Caco-2 (cell line): ENCODE measurements at regions not wholly inside any gene's neighbourhood (a gene's known extent, or its start where the extent isn't known, plus 50 kb on each side); places are given as distances from the start of the nearest gene placed in this dataset.
A peak's percentile ranks its signal among the peaks of the same experiment; 100 is the strongest.

Source experiments
- BruUV-seq: library from RNA; stranded (reverse); fragments of 400-500 nt; replicated peaks from 2 replicates; lab custom pipeline; 2021; lab: Mats Ljungman, UMichigan
- CTCF ChIA-PET: fragments of 300-600 bp; sonication (Branson Sonifier 250); formaldehyde crosslinking; loops from one replicate; lab custom pipeline; 2022; ENCODE audit warnings: antibody characterized with exemption; lab: Charles Lee
- POLR2A ChIA-PET: fragments of 300-600 bp; sonication (Branson Sonifier 250); formaldehyde crosslinking; loops from one replicate; lab custom pipeline; 2022; ENCODE audit warnings: antibody characterized with exemption; lab: Charles Lee
- DNase-seq, 2 experiments: peaks; one replicate each; pipeline versions ENCODE4 v3.0.0 to v3.0.0-alpha.2; 2020 to 2022
- H3K27me3 ChIP-seq: replicated peaks from 2 replicates; pipeline ENCODE4 v1.6.0; 2011; ENCODE audit warnings: low read length; ENCODE audit not compliant: control insufficient read depth, insufficient read depth
- H3K36me3 ChIP-seq: 2 replicates; pipeline ENCODE4 v1.5.1; 2011; ENCODE audit warnings: low read length; ENCODE audit not compliant: control insufficient read depth, insufficient read depth
- H3K4me1 ChIP-seq: fragments of 250-450 bp; sonication (Bioruptor Pico); 2 replicates; pipeline ENCODE4 v1.5.1; 2020; ENCODE audit warnings: mild to moderate bottlenecking
- H3K4me3 ChIP-seq: 2 replicates; pipeline ENCODE4 v1.5.1; 2011; ENCODE audit warnings: low read depth, mild to moderate bottlenecking, control low read depth, low read length
- H3K9me3 ChIP-seq: fragments of 250-450 bp; sonication (Bioruptor Pico); 2 replicates; pipeline ENCODE4 v1.5.1; 2020; ENCODE audit warnings: mild to moderate bottlenecking, moderate library complexity
- H3K27ac Mint-ChIP-seq: one replicate; pipeline ENCODE4 v1.8.0; 2022; ENCODE audit warnings: mixed read lengths; ENCODE audit not compliant: unreplicated experiment
- H3K27me3 Mint-ChIP-seq: one replicate; pipeline ENCODE4 v1.8.0; 2022; ENCODE audit warnings: mixed read lengths; ENCODE audit not compliant: insufficient read depth, unreplicated experiment
- H3K36me3 Mint-ChIP-seq: one replicate; pipeline ENCODE4 v1.8.0; 2022; ENCODE audit warnings: mild to moderate bottlenecking, mixed read lengths; ENCODE audit not compliant: insufficient read depth, unreplicated experiment
- H3K4me1 Mint-ChIP-seq: one replicate; pipeline ENCODE4 v1.8.0; 2022; ENCODE audit warnings: low read depth, mixed read lengths; ENCODE audit not compliant: unreplicated experiment
- H3K4me3 Mint-ChIP-seq: one replicate; pipeline ENCODE4 v1.8.0; 2022; ENCODE audit warnings: mild to moderate bottlenecking, moderate library complexity, mixed read lengths; ENCODE audit not compliant: unreplicated experiment
- H3K9me3 Mint-ChIP-seq: one replicate; pipeline ENCODE4 v1.8.0; 2022; ENCODE audit warnings: mixed read lengths; ENCODE audit not compliant: unreplicated experiment
- CTCF ChIP-seq, 2 experiments: fragments of 200-600 bp in 1 of 2; IDR thresholded peaks; 1 replicate in 1 of 2; 2 replicates in 1 of 2; pipeline versions ENCODE4 v1.5.1 to v1.8.0; 2011 to 2022; ENCODE audit warnings: antibody characterized with exemption in 1 of 2, control low read depth in 1 of 2, inconsistent platforms in 1 of 2, low read depth in 1 of 2, low read length in 1 of 2, mild to moderate bottlenecking in 1 of 2, moderate library complexity in 1 of 2; ENCODE audit not compliant: insufficient read depth in 1 of 2, severe bottlenecking in 1 of 2, unreplicated experiment in 1 of 2
- intact Hi-C: fragments of 100-400 bp; cut with micrococcal nuclease; formaldehyde crosslinking; loops from one replicate; pipeline ENCODE4 v1.10.0; 2022; ENCODE audit not compliant: unreplicated experiment

DNA sequence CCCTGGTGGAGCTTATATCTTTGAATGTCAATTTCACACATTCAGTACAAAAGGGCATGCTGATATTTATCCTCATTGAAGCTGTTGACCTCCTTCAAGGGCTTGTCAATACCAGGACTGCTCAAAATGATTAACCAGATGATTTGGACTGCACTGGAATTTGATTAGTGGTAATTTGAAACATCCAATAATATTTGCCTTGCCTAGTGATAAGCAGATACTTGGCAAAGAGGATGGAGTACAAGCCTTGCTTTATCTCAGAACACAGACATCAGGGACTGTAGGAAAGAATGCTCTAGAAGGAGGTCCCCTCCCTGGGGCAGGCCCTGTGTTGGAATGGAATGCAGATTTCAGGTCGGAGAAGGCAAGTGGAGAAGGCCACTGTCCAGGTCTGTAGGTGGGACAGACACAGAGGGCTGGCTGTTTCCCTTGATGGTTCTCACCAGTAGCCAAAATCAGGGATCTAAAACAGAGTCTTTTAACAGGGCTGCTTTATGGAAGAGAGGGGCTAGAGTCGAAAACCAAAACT is 64.8 kb upstream of the ZNF648 start:
- H3K4me1 ChIP-seq = peaks cover 12% of the 10 kb centered on the region
- H3K4me3 Mint-ChIP-seq = no peak overlapping the region
- no peak for DNase-seq
- no peak for TF ChIP-seq CTCF (IDR thresholded peaks at IDR 0.05; ENCODE audit: insufficient read depth in 1 of 2, low read depth in 1 of 2, low read length in 1 of 2, severe bottlenecking in 1 of 2, unreplicated experiment in 1 of 2)
- CTCF ChIA-PET = interaction anchor here (0.6 kb wide), 1 partner anchor 208 kb away, joined by 3 read pairs; no protein-coding TSS in a partner anchor
- H3K36me3 Mint-ChIP-seq = no peaks in the 10 kb centered on the region
- H3K9me3 Mint-ChIP-seq = no peaks in the 10 kb centered on the region
- H3K4me3 ChIP-seq = no peak overlapping the region
- no peak overlapping the region for H3K27ac Mint-ChIP-seq
- POLR2A ChIA-PET = no interaction called here
- intact Hi-C loops = no loop called here
- no peaks in the 10 kb centered on the region for H3K9me3 ChIP-seq
- no TSS peak for BruUV-seq
- H3K4me1 Mint-ChIP-seq = peaks cover 32% of the 10 kb centered on the region
- no peaks in the 10 kb centered on the region for H3K27me3 ChIP-seq
- H3K27me3 Mint-ChIP-seq = no peaks in the 10 kb centered on the region
- no peaks in the 10 kb centered on the region for H3K36me3 ChIP-seq

DNA sequence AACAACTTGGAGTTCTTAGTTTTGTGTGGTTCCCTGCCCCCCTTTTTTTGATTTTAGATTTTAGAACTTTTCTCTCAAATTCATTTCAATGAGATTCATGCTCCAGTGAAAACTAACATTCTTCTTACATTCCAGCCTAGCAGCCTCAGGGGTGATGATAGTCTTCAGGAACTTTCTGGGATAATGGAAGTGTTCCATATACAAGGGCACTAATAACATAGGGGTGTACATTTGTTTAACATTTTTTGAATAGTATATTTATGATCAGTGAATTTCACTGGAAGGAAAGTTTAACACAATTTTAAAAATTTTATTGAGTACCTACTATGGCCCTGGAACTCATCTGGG is 61.4 kb upstream of the ZNF648 start:
- Histone ChIP-seq H3K36me3 (no peaks in the 10 kb centered on the region), H3K4me1 (peaks cover 12% of the 10 kb centered on the region), H3K27me3 (no peaks in the 10 kb centered on the region), H3K9me3 (no peaks in the 10 kb centered on the region), H3K4me3 (no peak overlapping the region)
- no peak overlapping the region for H3K27ac Mint-ChIP-seq
- no TSS peak for BruUV-seq
- no peak overlapping the region for H3K4me3 Mint-ChIP-seq
- intact Hi-C loops = no loop called here
- H3K27me3 Mint-ChIP-seq = no peaks in the 10 kb centered on the region
- ChIA-PET POLR2A (no interaction called here), CTCF (no interaction called here)
- no peaks in the 10 kb centered on the region for H3K9me3 Mint-ChIP-seq
- peaks cover 34% of the 10 kb centered on the region for H3K4me1 Mint-ChIP-seq
- no peak for TF ChIP-seq CTCF (IDR thresholded peaks at IDR 0.05; ENCODE audit: insufficient read depth in 1 of 2, low read depth in 1 of 2, low read length in 1 of 2, severe bottlenecking in 1 of 2, unreplicated experiment in 1 of 2)
- no peak for DNase-seq
- H3K36me3 Mint-ChIP-seq = no peaks in the 10 kb centered on the region

DNA sequence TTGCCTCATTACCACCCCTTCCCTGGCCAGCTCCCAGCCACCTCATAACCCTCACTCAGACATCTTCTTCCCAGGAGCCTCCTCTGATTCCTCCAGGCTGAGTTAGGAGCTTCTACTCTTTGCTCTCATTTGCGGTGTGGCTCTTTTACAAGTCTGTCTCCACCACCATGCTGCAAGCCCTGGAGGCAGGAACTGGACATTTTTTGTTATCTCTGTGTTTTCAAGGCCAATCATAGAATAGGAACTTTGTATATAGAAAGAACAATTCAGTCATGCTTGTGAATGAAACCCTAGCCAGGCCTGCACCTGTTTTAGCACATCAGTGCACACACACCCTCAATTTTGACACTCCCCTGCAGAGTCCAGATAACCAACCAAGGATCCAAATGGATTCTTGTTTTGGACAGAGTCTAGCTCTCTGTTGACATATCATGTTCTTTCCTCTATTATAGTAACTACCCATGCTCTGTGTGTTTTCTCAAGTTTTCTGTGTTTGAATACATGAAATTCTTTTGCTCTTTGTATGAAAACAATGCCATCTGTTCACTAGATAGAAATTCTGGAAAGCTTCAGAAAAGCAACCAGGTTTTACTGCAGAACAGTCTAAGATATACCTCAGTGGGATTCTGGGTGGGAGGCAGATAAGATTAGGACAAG is 60.9 kb upstream of the ZNF648 start:
- no peak overlapping the region for H3K4me3 ChIP-seq
- H3K36me3 ChIP-seq = no peaks in the 10 kb centered on the region
- no peaks in the 10 kb centered on the region for H3K36me3 Mint-ChIP-seq
- no TSS peak for BruUV-seq
- DNase-seq = no peak
- no peak for TF ChIP-seq CTCF (IDR thresholded peaks at IDR 0.05; ENCODE audit: insufficient read depth in 1 of 2, low read depth in 1 of 2, low read length in 1 of 2, severe bottlenecking in 1 of 2, unreplicated experiment in 1 of 2)
- H3K27me3 ChIP-seq = no peaks in the 10 kb centered on the region
- peaks cover 12% of the 10 kb centered on the region for H3K4me1 ChIP-seq
- H3K9me3 Mint-ChIP-seq = no peaks in the 10 kb centered on the region
- H3K27ac Mint-ChIP-seq = peak overlapping the region; percentile 65
- no peaks in the 10 kb centered on the region for H3K9me3 ChIP-seq
- ChIA-PET CTCF (no interaction called here), POLR2A (no interaction called here)
- H3K4me1 Mint-ChIP-seq = peaks cover 34% of the 10 kb centered on the region
- H3K27me3 Mint-ChIP-seq = no peaks in the 10 kb centered on the region
- H3K4me3 Mint-ChIP-seq = no peak overlapping the region
- intact Hi-C loops = no loop called here
